ENCODE measurements at regions not wholly inside any gene's neighbourhood (a gene's known extent, or its start where the extent isn't known, plus 50 kb on each side); places are given as distances from the start of the nearest gene placed in this dataset.

DNA sequence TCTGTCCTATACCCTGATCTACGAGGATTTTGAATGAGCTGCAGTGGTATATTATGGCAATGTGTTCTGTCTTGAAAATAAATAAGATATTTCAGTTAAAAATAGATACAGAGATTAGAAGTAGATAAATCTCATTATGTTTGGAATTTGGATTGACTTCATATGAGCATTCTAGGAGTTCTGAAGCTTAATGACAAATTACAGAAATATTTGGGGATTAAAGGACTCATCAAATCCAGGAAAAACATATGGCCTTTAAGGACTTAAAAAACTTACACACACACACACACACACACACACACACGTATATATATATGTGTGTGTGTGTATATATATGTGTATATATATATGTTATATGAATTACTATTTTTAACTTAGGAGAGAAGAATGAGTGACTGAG is 446.9 kb upstream of the CD180 start:
- Mint-ChIP-seq H3K9me3 (ENCODE audit: low read depth, unreplicated experiment) (no peaks in the 10 kb centered on the region), H3K4me1 (ENCODE audit: low read depth, unreplicated experiment) (peaks cover 23% of the 10 kb centered on the region), H3K27me3 (ENCODE audit: unreplicated experiment) (no peaks in the 10 kb centered on the region), H3K4me3 (ENCODE audit: low read depth, unreplicated experiment) (no peak overlapping the region), H3K36me3 (ENCODE audit: insufficient read depth, unreplicated experiment) (no peaks in the 10 kb centered on the region), H3K27ac (ENCODE audit: unreplicated experiment) (no peak overlapping the region)
- intact Hi-C loops (cut with micrococcal nuclease; ENCODE audit: unreplicated experiment), result loop anchor here (10.0 kb wide), 1 partner anchor 631 kb away; no protein-coding TSS in a partner anchor
- BruUV-seq (replicated peaks), result no TSS peak
- no peak for DNase-seq
- CTCF ChIA-PET, result no interaction called here
- TF ChIP-seq, protein P1, sequence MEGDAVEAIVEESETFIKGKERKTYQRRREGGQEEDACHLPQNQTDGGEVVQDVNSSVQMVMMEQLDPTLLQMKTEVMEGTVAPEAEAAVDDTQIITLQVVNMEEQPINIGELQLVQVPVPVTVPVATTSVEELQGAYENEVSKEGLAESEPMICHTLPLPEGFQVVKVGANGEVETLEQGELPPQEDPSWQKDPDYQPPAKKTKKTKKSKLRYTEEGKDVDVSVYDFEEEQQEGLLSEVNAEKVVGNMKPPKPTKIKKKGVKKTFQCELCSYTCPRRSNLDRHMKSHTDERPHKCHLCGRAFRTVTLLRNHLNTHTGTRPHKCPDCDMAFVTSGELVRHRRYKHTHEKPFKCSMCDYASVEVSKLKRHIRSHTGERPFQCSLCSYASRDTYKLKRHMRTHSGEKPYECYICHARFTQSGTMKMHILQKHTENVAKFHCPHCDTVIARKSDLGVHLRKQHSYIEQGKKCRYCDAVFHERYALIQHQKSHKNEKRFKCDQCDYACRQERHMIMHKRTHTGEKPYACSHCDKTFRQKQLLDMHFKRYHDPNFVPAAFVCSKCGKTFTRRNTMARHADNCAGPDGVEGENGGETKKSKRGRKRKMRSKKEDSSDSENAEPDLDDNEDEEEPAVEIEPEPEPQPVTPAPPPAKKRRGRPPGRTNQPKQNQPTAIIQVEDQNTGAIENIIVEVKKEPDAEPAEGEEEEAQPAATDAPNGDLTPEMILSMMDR (IDR thresholded peaks at IDR 0.05; ENCODE audit: unreplicated experiment), result no peak

DNA sequence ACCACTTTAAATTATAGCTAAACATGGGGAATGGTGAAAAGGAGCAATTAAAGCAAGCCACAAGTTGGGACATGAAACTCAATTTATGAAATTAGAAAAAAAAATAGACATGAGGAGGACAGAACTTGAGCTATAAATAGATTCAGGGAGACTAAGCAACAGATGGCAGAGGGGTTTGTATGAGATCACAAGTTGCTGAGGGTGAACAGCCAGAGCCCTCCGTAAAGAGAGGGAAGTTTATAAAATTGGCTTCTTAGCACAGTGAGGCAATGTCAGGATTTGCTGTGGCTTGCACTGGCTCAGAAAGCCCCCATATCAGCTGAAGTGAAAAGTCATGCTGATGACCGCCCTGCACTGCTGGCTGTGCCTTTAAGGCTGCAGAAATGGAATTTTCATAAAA is 443.4 kb upstream of the CD180 start:
- Mint-ChIP-seq H3K27ac (ENCODE audit: unreplicated experiment) (no peak overlapping the region), H3K9me3 (ENCODE audit: low read depth, unreplicated experiment) (peaks cover 5% of the 10 kb centered on the region), H3K36me3 (ENCODE audit: insufficient read depth, unreplicated experiment) (no peaks in the 10 kb centered on the region), H3K27me3 (ENCODE audit: unreplicated experiment) (no peaks in the 10 kb centered on the region), H3K4me3 (ENCODE audit: low read depth, unreplicated experiment) (no peak overlapping the region), H3K4me1 (ENCODE audit: low read depth, unreplicated experiment) (no peaks in the 10 kb centered on the region)
- intact Hi-C loops (cut with micrococcal nuclease; ENCODE audit: unreplicated experiment), result loop anchor here (10.0 kb wide), 1 partner anchor 635 kb away; no protein-coding TSS in a partner anchor
- TF ChIP-seq, protein P1 (IDR thresholded peaks at IDR 0.05; ENCODE audit: unreplicated experiment), result no peak
- CTCF ChIA-PET, result no interaction called here
- no TSS peak for BruUV-seq (replicated peaks)
- no peak for DNase-seq

DNA sequence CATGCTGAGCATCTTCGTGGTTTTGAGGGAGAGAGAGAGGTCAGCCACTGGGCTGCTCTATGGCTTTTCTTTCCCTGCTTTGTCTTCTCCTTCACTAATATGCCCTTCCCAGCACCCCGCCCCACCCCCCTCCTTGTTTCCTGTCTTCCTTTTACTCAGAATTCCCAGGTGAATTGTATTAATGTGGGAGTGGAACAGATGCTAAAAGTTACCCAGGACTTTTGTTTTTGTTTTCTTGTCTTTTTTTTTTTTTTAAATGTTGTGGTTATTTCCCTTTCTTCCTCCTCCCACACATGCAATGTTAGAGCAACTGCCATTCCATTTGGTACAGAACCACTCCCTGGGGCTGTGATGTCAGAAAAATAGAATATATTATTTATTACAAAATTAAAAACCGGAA is 442.7 kb upstream of the CD180 start:
- no peaks in the 10 kb centered on the region for H3K36me3 Mint-ChIP-seq (ENCODE audit: insufficient read depth, unreplicated experiment)
- peaks cover 7% of the 10 kb centered on the region for H3K9me3 Mint-ChIP-seq (ENCODE audit: low read depth, unreplicated experiment)
- no peak overlapping the region for H3K27ac Mint-ChIP-seq (ENCODE audit: unreplicated experiment)
- H3K27me3 Mint-ChIP-seq (ENCODE audit: unreplicated experiment), result no peaks in the 10 kb centered on the region
- intact Hi-C loops (cut with micrococcal nuclease; ENCODE audit: unreplicated experiment), result no loop called here
- no peak for DNase-seq
- BruUV-seq (replicated peaks), result no TSS peak
- no peak overlapping the region for H3K4me3 Mint-ChIP-seq (ENCODE audit: low read depth, unreplicated experiment)
- H3K4me1 Mint-ChIP-seq (ENCODE audit: low read depth, unreplicated experiment), result no peaks in the 10 kb centered on the region
- CTCF ChIA-PET, result no interaction called here
- TF ChIP-seq, protein P1 (IDR thresholded peaks at IDR 0.05; ENCODE audit: unreplicated experiment), result no peak

DNA sequence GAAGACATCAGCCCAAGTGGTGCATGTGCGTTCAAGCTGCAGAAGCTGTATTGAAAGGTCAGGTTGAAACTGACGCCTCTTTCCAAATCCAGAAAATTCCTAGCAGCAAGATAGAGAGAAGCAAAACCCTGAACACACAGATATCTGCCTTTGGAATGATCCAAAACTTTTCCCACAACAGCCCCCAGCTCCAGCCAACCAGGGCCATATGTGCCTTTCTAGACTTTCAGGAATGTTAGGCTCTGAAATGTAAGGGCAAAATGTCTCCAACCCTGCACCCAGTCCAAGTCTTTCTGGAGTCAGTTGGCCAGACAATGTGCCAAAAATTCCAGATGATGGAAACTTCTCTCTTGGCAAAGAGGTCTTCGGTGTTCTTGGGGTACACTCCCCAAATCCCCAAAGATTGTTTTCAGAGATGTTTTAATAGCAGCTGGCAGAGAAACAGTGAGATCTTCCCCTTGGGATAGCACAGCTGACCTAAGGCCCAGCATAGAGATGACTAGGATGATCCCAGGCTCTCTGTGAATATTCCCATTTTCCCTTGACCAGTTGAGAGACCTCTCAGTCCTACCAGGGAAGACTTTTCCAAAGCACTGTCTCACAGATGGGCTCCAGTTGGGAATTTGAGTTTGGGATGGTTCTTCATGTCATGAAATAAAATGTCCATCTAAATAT is 440.4 kb upstream of the CD180 start:
- intact Hi-C loops (cut with micrococcal nuclease; ENCODE audit: unreplicated experiment), result no loop called here
- Mint-ChIP-seq H3K4me1 (ENCODE audit: low read depth, unreplicated experiment) (no peaks in the 10 kb centered on the region), H3K27ac (ENCODE audit: unreplicated experiment) (no peak overlapping the region), H3K9me3 (ENCODE audit: low read depth, unreplicated experiment) (peaks cover 7% of the 10 kb centered on the region), H3K4me3 (ENCODE audit: low read depth, unreplicated experiment) (no peak overlapping the region), H3K36me3 (ENCODE audit: insufficient read depth, unreplicated experiment) (no peaks in the 10 kb centered on the region), H3K27me3 (ENCODE audit: unreplicated experiment) (no peaks in the 10 kb centered on the region)
- no TSS peak for BruUV-seq (replicated peaks)
- DNase-seq, result no peak
- TF ChIP-seq, protein P1 (IDR thresholded peaks at IDR 0.05; ENCODE audit: unreplicated experiment), result no peak
- CTCF ChIA-PET, result no interaction called here
